Stomach (tissue), 4 donors: ENCODE measurements at regions not wholly inside any gene's neighbourhood (a gene's known extent, or its start where the extent isn't known, plus 50 kb on each side); places are given as distances from the start of the nearest gene placed in this dataset.

Source experiments
- EP300 ChIP-seq: sonication (generic); formaldehyde crosslinking; IDR thresholded peaks from one replicate; pipeline ENCODE4 v1.6.1; 2017; ENCODE audit warnings: antibody characterized with exemption
- POLR2A ChIP-seq, 4 donors: fragments of 450-650 bp; IDR thresholded peaks; one replicate each; pipeline ENCODE4 v1.6.1; 2016; ENCODE audit warnings: antibody characterized with exemption in 4 of 4, control low read depth in 2 of 4, mild to moderate bottlenecking in 1 of 4, moderate library complexity in 1 of 4
- POLR2AphosphoS5 ChIP-seq, 3 donors: sonication (generic); formaldehyde crosslinking; IDR thresholded peaks; one replicate each; pipeline ENCODE4 v1.6.1; 2016; ENCODE audit warnings: antibody characterized with exemption in 3 of 3
- TF ChIP-seq, protein P1 (sequence below), 7 experiments: fragments of 450-650 bp in 4 of 7; fragments of 200-600 bp in 3 of 7; sonication (generic) in 3 of 7; IDR thresholded peaks; one replicate each; pipeline ENCODE4 v1.5.1; 2016 to 2019; ENCODE audit warnings: antibody characterized with exemption in 7 of 7, control low read depth in 2 of 7, mild to moderate bottlenecking in 1 of 7

DNA sequence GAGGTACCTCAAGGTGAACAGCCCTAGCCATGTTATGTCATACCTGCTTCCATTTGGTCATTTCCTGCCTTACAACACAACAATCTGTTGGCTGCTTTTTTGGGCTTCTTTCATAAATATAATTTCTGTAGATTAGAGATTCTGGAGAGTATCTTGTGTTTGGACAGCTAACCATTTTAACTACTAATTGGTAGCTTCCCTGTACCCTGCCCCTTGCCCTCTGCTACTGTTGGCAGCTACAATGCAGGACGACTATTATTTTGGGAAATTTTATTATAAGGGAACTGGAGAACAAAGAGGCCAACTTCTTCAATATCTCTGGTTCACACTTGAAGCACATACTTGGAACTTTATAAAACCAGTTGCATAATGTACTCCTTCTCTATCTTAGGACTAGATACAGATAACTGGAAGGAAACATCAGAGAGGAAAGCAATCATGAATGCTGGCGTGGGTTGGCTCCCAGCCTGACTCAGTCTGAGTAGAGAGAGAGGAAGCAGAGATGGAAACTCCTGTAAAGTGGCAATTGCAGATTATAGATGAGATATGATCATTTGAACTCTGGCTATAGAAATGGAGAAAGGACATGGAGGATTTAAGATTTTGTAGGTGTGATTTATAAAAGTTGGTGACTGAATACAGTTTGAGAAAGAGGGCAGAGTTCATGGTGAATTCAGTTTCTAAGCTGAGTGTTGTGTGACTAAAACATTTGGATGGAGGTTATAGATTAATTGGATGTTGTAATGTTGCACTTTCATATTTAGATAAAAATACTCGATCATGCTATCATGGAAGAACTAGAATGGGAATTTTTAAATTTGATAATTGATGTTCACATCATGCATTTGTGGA is 74.5 kb downstream of the MDH1 start:
- TF ChIP-seq EP300 (no peak), POLR2A (IDR thresholded peaks at IDR 0.05) (no peak), POLR2AphosphoS5 (IDR thresholded peaks at IDR 0.05) (no peak)
- TF ChIP-seq, protein P1, sequence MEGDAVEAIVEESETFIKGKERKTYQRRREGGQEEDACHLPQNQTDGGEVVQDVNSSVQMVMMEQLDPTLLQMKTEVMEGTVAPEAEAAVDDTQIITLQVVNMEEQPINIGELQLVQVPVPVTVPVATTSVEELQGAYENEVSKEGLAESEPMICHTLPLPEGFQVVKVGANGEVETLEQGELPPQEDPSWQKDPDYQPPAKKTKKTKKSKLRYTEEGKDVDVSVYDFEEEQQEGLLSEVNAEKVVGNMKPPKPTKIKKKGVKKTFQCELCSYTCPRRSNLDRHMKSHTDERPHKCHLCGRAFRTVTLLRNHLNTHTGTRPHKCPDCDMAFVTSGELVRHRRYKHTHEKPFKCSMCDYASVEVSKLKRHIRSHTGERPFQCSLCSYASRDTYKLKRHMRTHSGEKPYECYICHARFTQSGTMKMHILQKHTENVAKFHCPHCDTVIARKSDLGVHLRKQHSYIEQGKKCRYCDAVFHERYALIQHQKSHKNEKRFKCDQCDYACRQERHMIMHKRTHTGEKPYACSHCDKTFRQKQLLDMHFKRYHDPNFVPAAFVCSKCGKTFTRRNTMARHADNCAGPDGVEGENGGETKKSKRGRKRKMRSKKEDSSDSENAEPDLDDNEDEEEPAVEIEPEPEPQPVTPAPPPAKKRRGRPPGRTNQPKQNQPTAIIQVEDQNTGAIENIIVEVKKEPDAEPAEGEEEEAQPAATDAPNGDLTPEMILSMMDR (IDR thresholded peaks at IDR 0.05) = no peak
